Lung (tissue), 11 donors: ENCODE measurements at regions not wholly inside any gene's neighbourhood (a gene's known extent, or its start where the extent isn't known, plus 50 kb on each side); places are given as distances from the start of the nearest gene placed in this dataset.
"Not testable (repeated sequence)": the region's sequence is repeated elsewhere in the genome, so short reads cannot be mapped to it uniquely, and the experiment has no call there.

Experiments used
- ATAC-seq: fragments of 200-7000 bp; cut with Tn5 transposase; one replicate; pipeline ENCODE4 v1.9.1; 2020; ENCODE audit warnings: moderate number of reproducible peaks; ENCODE audit not compliant: insufficient read depth, low FRiP score
- DNase-seq, 3 donors: peaks; one replicate each; pipeline ENCODE4 v3.0.0-alpha.2; 2013 to 2017
- H3K27ac ChIP-seq, 2 donors: one replicate each; pipeline ENCODE4 v1.5.1; 2013; ENCODE audit warnings: mild to moderate bottlenecking in 2 of 2, moderate library complexity in 2 of 2, control low read depth in 1 of 2, inconsistent platforms in 1 of 2, low read depth in 1 of 2, low read length in 1 of 2
- H3K27me3 ChIP-seq, 3 donors: one replicate each; pipeline ENCODE4 v1.5.1; 2013; ENCODE audit warnings: low read length in 2 of 3; ENCODE audit not compliant: control insufficient read depth in 3 of 3, insufficient read depth in 3 of 3
- H3K36me3 ChIP-seq, 4 donors: one replicate each; pipeline ENCODE4 v1.5.1; 2013; ENCODE audit warnings: low read length in 4 of 4, mild to moderate bottlenecking in 1 of 4, moderate library complexity in 1 of 4; ENCODE audit not compliant: control insufficient read depth in 4 of 4, insufficient read depth in 4 of 4
- H3K4me1 ChIP-seq, 5 donors: one replicate each; pipeline ENCODE4 v1.5.1; 2013; ENCODE audit warnings: low read length in 5 of 5, mild to moderate bottlenecking in 2 of 5, moderate library complexity in 1 of 5; ENCODE audit not compliant: control insufficient read depth in 5 of 5, insufficient read depth in 5 of 5
- H3K4me3 ChIP-seq: one replicate; pipeline ENCODE4 v1.5.1; 2013; ENCODE audit warnings: mild to moderate bottlenecking, control low read depth, moderate library complexity
- H3K9ac ChIP-seq, 2 donors: one replicate each; pipeline ENCODE4 v1.5.1; 2013; ENCODE audit warnings: low read length in 2 of 2, control low read depth in 1 of 2; ENCODE audit not compliant: insufficient read depth in 1 of 2
- H3K9me3 ChIP-seq, 4 donors: one replicate each; pipeline ENCODE4 v1.5.1; 2013; ENCODE audit warnings: low read length in 3 of 4, mild to moderate bottlenecking in 1 of 4, moderate library complexity in 1 of 4; ENCODE audit not compliant: control insufficient read depth in 4 of 4, insufficient read depth in 3 of 4
- WGBS, 2 donors: extraction: QIAGEN DNeasy Blood & Tissue Kit; methylation state at CpG; one replicate each; pipeline ENCODE4 v1.1.7; 2013; 5-methylcytosine and 5-hydroxymethylcytosine counted together
- TF ChIP-seq, protein P1 (sequence below): IDR thresholded peaks from 2 replicates; pipeline ENCODE4 v1.5.1; 2012; ENCODE audit warnings: mild to moderate bottlenecking; ENCODE audit errors: control extremely low read depth, extremely low read depth
- donor health status: control.
- donor health status: control.
- donor health status: Bipolar disorder and iron deficiency.
- donor health status: healthy.
- donor health status: DM: yes; HTN: yes; CAD: no.

DNA sequence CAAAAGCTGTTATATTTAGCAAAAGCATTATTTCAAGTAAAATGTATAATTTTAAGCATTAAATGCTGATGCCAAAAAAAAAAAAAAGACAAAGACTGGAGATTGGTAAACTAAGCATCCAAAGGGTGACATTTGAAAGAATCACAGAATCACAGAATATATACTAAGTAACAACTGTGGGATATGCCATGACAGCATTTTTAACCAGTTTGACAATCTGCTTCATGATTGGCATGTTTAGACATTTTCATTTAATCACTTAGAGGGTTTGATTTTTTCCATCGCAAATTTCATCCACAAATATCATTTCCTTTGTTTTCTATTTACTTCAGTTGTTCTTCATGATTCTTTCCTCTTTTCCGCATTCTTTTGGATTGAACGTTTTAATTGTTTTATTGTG is 66.9 kb upstream of the TMEM18 start:
- WGBS, 2 donors = 87 to 95% methylated on average over 3 of the region's 3 CpGs
- Histone ChIP-seq H3K4me1 (peaks cover 0 to 16% (median 0%) of the 10 kb centered on the region in 5 donors), H3K27ac (no peak overlapping the region), H3K9me3 (peaks cover 0 to 8% (median 0%) of the 10 kb centered on the region in 4 donors), H3K27me3 (peaks cover 0 to 4% (median 0%) of the 10 kb centered on the region in 3 donors), H3K36me3 (no peaks in the 10 kb centered on the region), H3K4me3 (no peak overlapping the region), H3K9ac (no peak overlapping the region)
- ATAC-seq (no peak), DNase-seq (no peak)
- TF ChIP-seq, protein P1, sequence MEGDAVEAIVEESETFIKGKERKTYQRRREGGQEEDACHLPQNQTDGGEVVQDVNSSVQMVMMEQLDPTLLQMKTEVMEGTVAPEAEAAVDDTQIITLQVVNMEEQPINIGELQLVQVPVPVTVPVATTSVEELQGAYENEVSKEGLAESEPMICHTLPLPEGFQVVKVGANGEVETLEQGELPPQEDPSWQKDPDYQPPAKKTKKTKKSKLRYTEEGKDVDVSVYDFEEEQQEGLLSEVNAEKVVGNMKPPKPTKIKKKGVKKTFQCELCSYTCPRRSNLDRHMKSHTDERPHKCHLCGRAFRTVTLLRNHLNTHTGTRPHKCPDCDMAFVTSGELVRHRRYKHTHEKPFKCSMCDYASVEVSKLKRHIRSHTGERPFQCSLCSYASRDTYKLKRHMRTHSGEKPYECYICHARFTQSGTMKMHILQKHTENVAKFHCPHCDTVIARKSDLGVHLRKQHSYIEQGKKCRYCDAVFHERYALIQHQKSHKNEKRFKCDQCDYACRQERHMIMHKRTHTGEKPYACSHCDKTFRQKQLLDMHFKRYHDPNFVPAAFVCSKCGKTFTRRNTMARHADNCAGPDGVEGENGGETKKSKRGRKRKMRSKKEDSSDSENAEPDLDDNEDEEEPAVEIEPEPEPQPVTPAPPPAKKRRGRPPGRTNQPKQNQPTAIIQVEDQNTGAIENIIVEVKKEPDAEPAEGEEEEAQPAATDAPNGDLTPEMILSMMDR = no peak

DNA sequence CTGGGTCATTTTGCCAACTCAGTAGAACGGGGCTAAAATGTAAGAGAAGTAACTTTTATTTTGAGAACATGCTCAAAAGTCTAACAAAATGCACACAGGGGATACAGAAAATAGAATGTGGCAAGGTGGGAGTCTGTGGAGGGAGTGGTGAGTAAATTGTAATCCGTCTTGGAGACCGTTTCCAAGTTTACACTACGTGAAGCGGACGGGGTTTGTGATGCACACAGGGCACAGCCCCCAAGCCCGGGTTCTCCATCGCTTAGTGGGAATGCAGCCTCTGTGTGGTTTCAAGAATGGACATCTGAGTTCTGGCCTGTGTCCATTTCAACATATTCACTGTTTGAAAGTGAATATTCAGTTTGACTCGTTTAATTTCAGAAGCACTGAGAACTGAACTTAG is 65.0 kb upstream of the TMEM18 start:
- no peak overlapping the region for H3K4me3 ChIP-seq
- H3K4me1 ChIP-seq = peaks cover 0 to 16% (median 0%) of the 10 kb centered on the region in 5 donors
- TF ChIP-seq, protein P1 = no peak
- peaks cover 0 to 4% (median 0%) of the 10 kb centered on the region in 3 donors for H3K27me3 ChIP-seq
- H3K9me3 ChIP-seq = peaks cover 0 to 2% (median 0%) of the 10 kb centered on the region in 4 donors
- DNase-seq (no peak), ATAC-seq (no peak)
- no peak overlapping the region for H3K9ac ChIP-seq
- H3K36me3 ChIP-seq = no peaks in the 10 kb centered on the region
- no peak overlapping the region for H3K27ac ChIP-seq
- 72 to 86% methylated on average over 9 of the region's 9 CpGs for WGBS, 2 donors

DNA sequence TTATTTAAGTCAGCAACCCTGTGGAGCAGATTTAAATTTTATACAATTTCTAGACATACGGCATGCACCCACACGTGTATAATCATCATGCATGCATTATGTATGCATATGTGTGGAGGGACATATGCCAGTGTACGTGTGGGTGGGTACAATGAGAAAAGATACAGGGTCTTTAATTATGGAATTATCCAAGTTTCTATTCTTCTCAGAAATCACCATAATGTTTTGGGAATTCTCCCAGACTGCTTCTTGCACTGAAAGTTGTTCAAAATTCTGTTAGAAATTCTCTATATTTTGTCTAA is 63.9 kb upstream of the TMEM18 start:
- H3K36me3 ChIP-seq = no peaks in the 10 kb centered on the region
- no peak overlapping the region for H3K27ac ChIP-seq
- ATAC-seq = no peak
- H3K4me1 ChIP-seq = peaks cover 0 to 16% (median 0%) of the 10 kb centered on the region in 5 donors
- peak overlapping the region in 1 of 2 donors; percentile 75 for H3K9ac ChIP-seq
- H3K4me3 ChIP-seq = no peak overlapping the region
- H3K27me3 ChIP-seq = peaks cover 0 to 4% (median 0%) of the 10 kb centered on the region in 3 donors
- WGBS, 2 donors = 31 to 38% methylated on average over 3 of the region's 3 CpGs
- TF ChIP-seq, protein P1 = no peak
- H3K9me3 ChIP-seq = no peaks in the 10 kb centered on the region
- no peak for DNase-seq

DNA sequence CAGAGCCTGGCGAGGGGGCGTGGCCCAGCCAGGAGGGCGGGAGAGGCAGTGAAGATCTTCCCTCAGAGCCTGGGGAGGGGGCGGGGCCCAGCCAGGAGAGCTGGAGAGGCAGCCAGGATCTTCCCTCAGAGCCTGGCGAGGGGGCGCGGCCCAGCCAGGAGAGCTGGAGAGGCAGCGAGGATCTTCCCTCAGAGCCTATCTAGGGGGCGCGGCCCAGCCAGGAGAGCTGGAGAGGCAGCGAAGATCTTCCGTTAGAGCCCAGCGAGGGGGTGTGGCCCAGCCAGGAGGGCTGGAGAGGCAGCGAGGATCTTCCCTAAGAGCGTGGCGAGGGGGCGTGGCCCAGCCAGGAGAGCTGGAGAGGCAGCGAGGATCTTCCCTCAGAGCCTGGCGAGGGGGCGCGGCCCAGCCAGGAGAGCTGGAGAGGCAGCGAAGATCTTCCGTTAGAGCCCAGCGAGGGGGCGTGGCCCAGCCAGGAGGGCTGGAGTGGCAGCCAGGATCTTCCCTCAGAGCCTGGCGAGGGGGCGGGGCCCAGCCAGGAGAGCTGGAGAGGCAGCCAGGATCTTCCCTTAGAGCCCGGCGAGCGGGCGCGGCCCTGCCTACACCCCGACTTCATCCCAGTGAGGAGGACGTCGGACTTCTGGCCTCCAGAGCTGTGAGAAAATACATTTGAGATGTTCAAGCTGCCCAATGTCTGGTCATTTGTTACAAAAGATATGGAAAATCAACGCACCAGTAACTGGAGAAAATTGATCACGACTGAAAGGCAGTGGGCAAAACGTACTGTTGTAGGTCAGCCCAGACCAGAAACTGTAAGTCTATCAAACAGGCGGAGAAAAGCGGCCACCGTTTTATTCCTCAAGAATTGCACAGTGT is 63.4 kb upstream of the TMEM18 start:
- WGBS, 2 donors = 4% methylated on average over 41 of the region's 41 CpGs
- ATAC-seq = peak; percentile 42
- not testable (repeated sequence) for H3K27ac ChIP-seq, H3K9me3 ChIP-seq, H3K27me3 ChIP-seq, H3K36me3 ChIP-seq, H3K4me3 ChIP-seq
- peak overlapping the region in 1 of 2 donors; percentile 75 for H3K9ac ChIP-seq
- peak; percentile 92 to 100 (median 92) for DNase-seq
- H3K4me1 ChIP-seq = peaks cover 0 to 16% (median 0%) of the 10 kb centered on the region in 5 donors

DNA sequence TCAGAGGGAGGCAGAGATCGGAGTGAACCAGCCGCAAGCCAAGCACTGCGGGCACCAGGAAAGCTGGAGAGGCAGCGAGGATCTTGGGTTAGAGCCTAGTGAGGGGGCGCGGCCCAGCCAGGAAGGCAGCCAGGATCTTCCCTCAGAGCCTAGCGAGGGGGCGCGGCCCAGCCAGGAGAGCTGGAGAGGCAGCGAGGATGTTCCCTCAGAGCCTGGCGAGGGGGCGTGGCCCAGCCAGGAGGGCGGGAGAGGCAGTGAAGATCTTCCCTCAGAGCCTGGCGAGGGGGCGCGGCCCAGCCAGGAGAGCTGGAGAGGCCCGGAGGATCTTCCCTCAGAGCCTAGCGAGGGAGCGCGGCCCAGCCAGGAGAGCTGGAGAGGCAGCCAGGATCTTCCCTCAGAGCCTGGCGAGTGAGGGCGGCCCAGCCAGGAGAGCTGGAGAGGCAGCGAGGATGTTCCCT is 62.7 kb upstream of the TMEM18 start:
- not testable (repeated sequence) for H3K27ac ChIP-seq, ATAC-seq, H3K4me3 ChIP-seq, H3K36me3 ChIP-seq, H3K27me3 ChIP-seq, H3K9ac ChIP-seq, H3K9me3 ChIP-seq
- WGBS, 2 donors = 7 to 8% methylated on average over 23 of the region's 23 CpGs
- H3K4me1 ChIP-seq = peaks cover 0 to 16% (median 0%) of the 10 kb centered on the region in 5 donors
- DNase-seq = peak in 1 of 3 donors; percentile 93
